ENCODE measurements at regions not wholly inside any gene's neighbourhood (a gene's known extent, or its start where the extent isn't known, plus 50 kb on each side); places are given as distances from the start of the nearest gene placed in this dataset.

GRCh38 chr2:11102466-11102865 lies 52.8 kb upstream of the SLC66A3 start:
- CTCF ChIA-PET = interaction anchor here (0.7 to 3.3 kb wide), 7 partner anchors 19 to 270 kb away, joined by 3 to 19 read pairs (median 4); a partner anchor contains a TSS
- Histone ChIP-seq H3K9me2 (no peaks in the 10 kb centered on the region), H3K36me3 (replicated peaks in 1 of 2; ENCODE audit: control insufficient read depth in 1 of 2, insufficient read depth in 2 of 2, low read length in 1 of 2) (no peaks in the 10 kb centered on the region), H4K20me1 (ENCODE audit: insufficient read depth) (no peaks in the 10 kb centered on the region), H3F3A (replicated peaks; ENCODE audit: insufficient read depth) (no peaks in the 10 kb centered on the region), H3K4me1 (ENCODE audit: control insufficient read depth in 1 of 2, insufficient read depth in 2 of 2, low read depth in 1 of 2, low read length in 1 of 2) (no peaks in the 10 kb centered on the region), H2AFZ (ENCODE audit: low read depth) (no peak overlapping the region), H3K4me3 (ENCODE audit: low read depth in 2 of 2, low read length in 1 of 2) (no peak overlapping the region), H3K9ac (no peak overlapping the region), H3K27me3 (ENCODE audit: insufficient read depth) (no peaks in the 10 kb centered on the region), H3K27ac (ENCODE audit: low read depth in 2 of 2, low read length in 1 of 2) (no peak overlapping the region), H3K79me2 (ENCODE audit: insufficient read depth) (no peaks in the 10 kb centered on the region), H3K4me2 (no peak overlapping the region), H3K9me3 (no peaks in the 10 kb centered on the region)
- 67% methylated on average over 11 of the region's 11 CpGs for WGBS (ENCODE audit: low lambda C conversion rate)
- no peak for DNase-seq
- POLR2A ChIA-PET = no interaction called here
- TF ChIP-seq MEF2A (IDR thresholded peaks at IDR 0.05; ENCODE audit: borderline replicate concordance, low read depth) (no peak), TEAD4 (IDR thresholded peaks at IDR 0.05; ENCODE audit: borderline replicate concordance, insufficient read depth) (no peak), TAF1 (IDR thresholded peaks at IDR 0.05; ENCODE audit: borderline replicate concordance, low read depth, low read length) (no peak), GATA2 (CRISPR knock-in tag; IDR thresholded peaks at IDR 0.05) (no peak), NRF1 (IDR thresholded peaks at IDR 0.05; ENCODE audit: low read depth, low read length) (no peak), GABPA (IDR thresholded peaks at IDR 0.05; ENCODE audit: low read depth) (no peak), SIN3A (IDR thresholded peaks at IDR 0.05; ENCODE audit: borderline replicate concordance, low read depth, low read length) (no peak), SMC3 (IDR thresholded peaks at IDR 0.05; ENCODE audit: low read depth, low read length) (no peak)
- TF ChIP-seq, protein P1, sequence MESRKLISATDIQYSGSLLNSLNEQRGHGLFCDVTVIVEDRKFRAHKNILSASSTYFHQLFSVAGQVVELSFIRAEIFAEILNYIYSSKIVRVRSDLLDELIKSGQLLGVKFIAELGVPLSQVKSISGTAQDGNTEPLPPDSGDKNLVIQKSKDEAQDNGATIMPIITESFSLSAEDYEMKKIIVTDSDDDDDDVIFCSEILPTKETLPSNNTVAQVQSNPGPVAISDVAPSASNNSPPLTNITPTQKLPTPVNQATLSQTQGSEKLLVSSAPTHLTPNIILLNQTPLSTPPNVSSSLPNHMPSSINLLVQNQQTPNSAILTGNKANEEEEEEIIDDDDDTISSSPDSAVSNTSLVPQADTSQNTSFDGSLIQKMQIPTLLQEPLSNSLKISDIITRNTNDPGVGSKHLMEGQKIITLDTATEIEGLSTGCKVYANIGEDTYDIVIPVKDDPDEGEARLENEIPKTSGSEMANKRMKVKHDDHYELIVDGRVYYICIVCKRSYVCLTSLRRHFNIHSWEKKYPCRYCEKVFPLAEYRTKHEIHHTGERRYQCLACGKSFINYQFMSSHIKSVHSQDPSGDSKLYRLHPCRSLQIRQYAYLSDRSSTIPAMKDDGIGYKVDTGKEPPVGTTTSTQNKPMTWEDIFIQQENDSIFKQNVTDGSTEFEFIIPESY (IDR thresholded peaks at IDR 0.05; ENCODE audit: borderline replicate concordance, low read depth) = no peak

- Histone ChIP-seq H3K4me3 (ENCODE audit: low read depth in 2 of 2, low read length in 1 of 2) (no peak overlapping the region), H3K9ac (no peak overlapping the region), H3K4me1 (ENCODE audit: control insufficient read depth in 1 of 2, insufficient read depth in 2 of 2, low read depth in 1 of 2, low read length in 1 of 2) (no peaks in the 10 kb centered on the region), H4K20me1 (ENCODE audit: insufficient read depth) (no peaks in the 10 kb centered on the region), H3K79me2 (ENCODE audit: insufficient read depth) (no peaks in the 10 kb centered on the region), H3K9me3 (no peaks in the 10 kb centered on the region), H3K36me3 (replicated peaks in 1 of 2; ENCODE audit: control insufficient read depth in 1 of 2, insufficient read depth in 2 of 2, low read length in 1 of 2) (no peaks in the 10 kb centered on the region), H3F3A (replicated peaks; ENCODE audit: insufficient read depth) (no peaks in the 10 kb centered on the region), H3K27ac (ENCODE audit: low read depth in 2 of 2, low read length in 1 of 2) (no peak overlapping the region), H3K9me2 (no peaks in the 10 kb centered on the region), H3K27me3 (ENCODE audit: insufficient read depth) (no peaks in the 10 kb centered on the region), H2AFZ (ENCODE audit: low read depth) (no peak overlapping the region), H3K4me2 (no peak overlapping the region)
- WGBS (ENCODE audit: low lambda C conversion rate) = 75% methylated on average over 17 of the region's 25 CpGs
- DNase-seq = no peak
- no peak for TF ChIP-seq PBX3 (IDR thresholded peaks at IDR 0.05)
- no peak for TF ChIP-seq ELF1 (IDR thresholded peaks at IDR 0.05)
- TF ChIP-seq GABPA (IDR thresholded peaks at IDR 0.05; ENCODE audit: low read depth) = no peak
- no peak for TF ChIP-seq TCF12 (IDR thresholded peaks at IDR 0.05)
- no peak for TF ChIP-seq FOSL2 (IDR thresholded peaks at IDR 0.05; ENCODE audit: borderline replicate concordance, low read depth)
- TF ChIP-seq CHD2 (IDR thresholded peaks at IDR 0.05; ENCODE audit: low read length, partially characterized antibody) = no peak
- no peak for TF ChIP-seq SIN3A (IDR thresholded peaks at IDR 0.05; ENCODE audit: borderline replicate concordance, low read depth, low read length)
- TF ChIP-seq, protein P2, sequence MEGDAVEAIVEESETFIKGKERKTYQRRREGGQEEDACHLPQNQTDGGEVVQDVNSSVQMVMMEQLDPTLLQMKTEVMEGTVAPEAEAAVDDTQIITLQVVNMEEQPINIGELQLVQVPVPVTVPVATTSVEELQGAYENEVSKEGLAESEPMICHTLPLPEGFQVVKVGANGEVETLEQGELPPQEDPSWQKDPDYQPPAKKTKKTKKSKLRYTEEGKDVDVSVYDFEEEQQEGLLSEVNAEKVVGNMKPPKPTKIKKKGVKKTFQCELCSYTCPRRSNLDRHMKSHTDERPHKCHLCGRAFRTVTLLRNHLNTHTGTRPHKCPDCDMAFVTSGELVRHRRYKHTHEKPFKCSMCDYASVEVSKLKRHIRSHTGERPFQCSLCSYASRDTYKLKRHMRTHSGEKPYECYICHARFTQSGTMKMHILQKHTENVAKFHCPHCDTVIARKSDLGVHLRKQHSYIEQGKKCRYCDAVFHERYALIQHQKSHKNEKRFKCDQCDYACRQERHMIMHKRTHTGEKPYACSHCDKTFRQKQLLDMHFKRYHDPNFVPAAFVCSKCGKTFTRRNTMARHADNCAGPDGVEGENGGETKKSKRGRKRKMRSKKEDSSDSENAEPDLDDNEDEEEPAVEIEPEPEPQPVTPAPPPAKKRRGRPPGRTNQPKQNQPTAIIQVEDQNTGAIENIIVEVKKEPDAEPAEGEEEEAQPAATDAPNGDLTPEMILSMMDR (IDR thresholded peaks at IDR 0.05) = no peak
- TF ChIP-seq USF1 (IDR thresholded peaks at IDR 0.05; ENCODE audit: borderline replicate concordance, low read depth) = no peak
- no peak for TF ChIP-seq USF2 (IDR thresholded peaks at IDR 0.05; ENCODE audit: borderline replicate concordance, low read depth, low read length)
- TF ChIP-seq, protein P3, sequence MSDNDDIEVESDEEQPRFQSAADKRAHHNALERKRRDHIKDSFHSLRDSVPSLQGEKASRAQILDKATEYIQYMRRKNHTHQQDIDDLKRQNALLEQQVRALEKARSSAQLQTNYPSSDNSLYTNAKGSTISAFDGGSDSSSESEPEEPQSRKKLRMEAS (IDR thresholded peaks at IDR 0.05; ENCODE audit: low read depth) = no peak
- ChIA-PET POLR2A (no interaction called here), CTCF (interaction anchor here (0.7 to 3.3 kb wide), 5 partner anchors 18 to 271 kb away, joined by 3 to 19 read pairs (median 4); no protein-coding TSS in a partner anchor)
Measured at GRCh38 chr2:11102956-11103860, 52.1 kb upstream of the SLC66A3 start.

Data from SK-N-SH (cell line).